Endothelial cell of umbilical vein (primary cell): ENCODE measurements at regions not wholly inside any gene's neighbourhood (a gene's known extent, or its start where the extent isn't known, plus 50 kb on each side); places are given as distances from the start of the nearest gene placed in this dataset.

Experiments used
- BruUV-seq: library from RNA; stranded (reverse); fragments of 400-500 nt; replicated peaks from 2 replicates; lab custom pipeline; 2021; lab: Mats Ljungman, UMichigan
- CTCF ChIA-PET: fragments of 300-600, 350-600 bp; sonication (Branson Sonifier 250); formaldehyde crosslinking; loops from one replicate; lab custom pipeline; 2021; ENCODE audit warnings: antibody characterized with exemption, inconsistent platforms; lab: Charles Lee
- POLR2A ChIA-PET: fragments of 300-600, 350-600 bp; sonication (Branson Sonifier 250); formaldehyde crosslinking; loops from one replicate; lab custom pipeline; 2021; ENCODE audit warnings: antibody characterized with exemption, inconsistent platforms; lab: Charles Lee
- DNase-seq: peaks from one replicate; pipeline ENCODE4 v3.0.0-alpha.2; 2011; ENCODE audit warnings: low read depth, low spot score
- FAIRE-seq: peaks from 2 replicates; lab custom pipeline; 2011; peaks lifted over from hg19 to GRCh38; lab: Jason Lieb, UNC
- H2AFZ ChIP-seq: 2 replicates; pipeline ENCODE4 v1.6.0; 2012; ENCODE audit warnings: low read depth, low read length, control low read depth, inconsistent platforms
- H3K27ac ChIP-seq: 2 replicates; pipeline ENCODE4 v1.5.1; 2011; ENCODE audit warnings: low read depth, mild to moderate bottlenecking, control low read depth, low read length, moderate library complexity; ENCODE audit not compliant: insufficient read depth
- H3K27me3 ChIP-seq, 2 experiments: 2 replicates each; pipeline versions ENCODE4 v1.6.0 to v1.6.1; 2011; ENCODE audit warnings: low read length in 2 of 2, mixed read lengths in 1 of 2; ENCODE audit not compliant: control insufficient read depth in 2 of 2, insufficient read depth in 2 of 2
- H3K36me3 ChIP-seq, 2 experiments: 2 replicates in 1 of 2; 3 replicates in 1 of 2; pipeline ENCODE4 v1.5.1; 2011; ENCODE audit warnings: low read length in 2 of 2, mild to moderate bottlenecking in 1 of 2, moderate library complexity in 1 of 2; ENCODE audit not compliant: control insufficient read depth in 2 of 2, insufficient read depth in 2 of 2; ENCODE audit errors: extremely low read depth in 1 of 2
- H3K4me1 ChIP-seq: 3 replicates; pipeline ENCODE4 v1.5.1; 2011; ENCODE audit warnings: mild to moderate bottlenecking, low read length; ENCODE audit not compliant: control insufficient read depth, insufficient read depth; ENCODE audit errors: extremely low read depth
- H3K4me2 ChIP-seq: 2 replicates; pipeline ENCODE4 v1.6.1; 2011; ENCODE audit warnings: low read length, control low read depth, mixed read lengths; ENCODE audit not compliant: insufficient read depth
- H3K4me3 ChIP-seq, 3 experiments: fragments of 200-600 bp in 1 of 3; sonication (generic), shearing (Covaris generic) in 1 of 3; replicated peaks in 1 of 3; 2 replicates each; pipeline ENCODE4 v1.5.1; 2011 to 2016; ENCODE audit warnings: control low read depth in 3 of 3, low read length in 3 of 3, mild to moderate bottlenecking in 2 of 3, inconsistent platforms in 1 of 3, low read depth in 1 of 3, moderate library complexity in 1 of 3; ENCODE audit not compliant: insufficient read depth in 1 of 3
- H3K79me2 ChIP-seq: 2 replicates; pipeline ENCODE4 v1.6.0; 2012; ENCODE audit warnings: low read length, inconsistent platforms; ENCODE audit not compliant: control insufficient read depth, insufficient read depth
- H3K9ac ChIP-seq: replicated peaks from 2 replicates; pipeline ENCODE3; 2011; ENCODE audit warnings: low read length, control low read depth; ENCODE audit not compliant: insufficient read depth; ENCODE audit errors: extremely low read depth
- H3K9me1 ChIP-seq: replicated peaks from 3 replicates; pipeline ENCODE4 v1.6.0; 2011; ENCODE audit warnings: mild to moderate bottlenecking, low read length; ENCODE audit not compliant: control insufficient read depth, insufficient read depth; ENCODE audit errors: extremely low read depth
- H3K9me3 ChIP-seq: replicated peaks from 2 replicates; pipeline ENCODE4 v1.5.1; 2012; ENCODE audit warnings: low read length, inconsistent platforms; ENCODE audit not compliant: control insufficient read depth, insufficient read depth
- H4K20me1 ChIP-seq: replicated peaks from 2 replicates; pipeline ENCODE3; 2011; ENCODE audit warnings: mild to moderate bottlenecking, low read length; ENCODE audit not compliant: control insufficient read depth, insufficient read depth; ENCODE audit errors: extremely low read depth
- FOS ChIP-seq: IDR thresholded peaks from 2 replicates; pipeline ENCODE4 v1.6.1; 2011; ENCODE audit warnings: mild to moderate bottlenecking, low read length, moderate library complexity, borderline replicate concordance; ENCODE audit not compliant: insufficient read depth
- JUN ChIP-seq: IDR thresholded peaks from 2 replicates; pipeline ENCODE4 v1.6.1; 2011; ENCODE audit warnings: borderline replicate concordance, low read depth; ENCODE audit not compliant: insufficient read length, insufficient read depth
- MYC ChIP-seq: IDR thresholded peaks from one replicate; pipeline ENCODE4 v1.6.1; 2011; ENCODE audit warnings: mild to moderate bottlenecking, low read depth, low read length
- POLR2AphosphoS5 ChIP-seq: IDR thresholded peaks from 2 replicates; pipeline ENCODE4 v1.6.1; 2012; ENCODE audit warnings: low read depth, mild to moderate bottlenecking, control low read depth, low read length, moderate library complexity; ENCODE audit not compliant: insufficient read depth
- dilution Hi-C: fragments of 300-500 bp; cut with MboI; formaldehyde crosslinking; loops from one replicate; pipeline ENCODE4 v1.15.0; 2019; ENCODE audit warnings: low sequenced_read_pairs; ENCODE audit not compliant: extremely low pct_ligation_motif_present
- intact Hi-C: fragments of 100-400 bp; cut with micrococcal nuclease; formaldehyde crosslinking; loops from one replicate; pipeline ENCODE4 v1.10.0; 2022
- TF ChIP-seq, protein P1 (sequence below), 2 donors: IDR thresholded peaks; 1 replicate in 1 of 2; 2 replicates in 1 of 2; pipeline ENCODE4 v1.5.1; 2011; ENCODE audit warnings: low read length in 2 of 2, mild to moderate bottlenecking in 2 of 2, moderate library complexity in 2 of 2, control low read depth in 1 of 2, inconsistent platforms in 1 of 2, low read depth in 1 of 2; ENCODE audit not compliant: insufficient read depth in 1 of 2; ENCODE audit errors: extremely low read depth in 1 of 2

DNA sequence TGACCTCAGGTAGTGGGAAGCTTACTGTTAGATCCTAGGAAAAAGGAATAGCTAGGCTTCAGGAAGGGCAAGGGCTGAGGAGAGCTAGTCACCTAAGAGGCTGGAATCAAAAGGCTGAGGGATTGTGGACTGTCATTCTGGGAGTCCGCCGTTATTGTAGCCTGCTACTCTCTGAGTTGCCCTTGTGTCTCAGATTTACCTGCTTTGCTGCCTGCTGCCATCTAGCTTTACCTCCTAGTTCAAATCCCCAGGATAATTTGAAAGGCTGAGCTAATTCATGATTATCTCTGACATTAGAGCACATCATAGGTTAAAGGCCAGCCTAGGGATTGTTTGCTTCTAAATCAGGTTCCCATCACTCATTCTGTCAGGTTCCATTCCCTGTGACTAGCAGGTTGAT is 120.2 kb downstream of the FHIP1A start:
- Histone ChIP-seq H3K4me3 (no peak overlapping the region), H3K27me3 (peaks cover 0 to 2% of the 10 kb centered on the region in 2 experiments), H3K4me2 (no peak overlapping the region), H2AFZ (no peak overlapping the region), H3K9me3 (no peaks in the 10 kb centered on the region), H3K36me3 (no peaks in the 10 kb centered on the region), H3K9ac (no peak overlapping the region), H3K79me2 (no peaks in the 10 kb centered on the region), H4K20me1 (no peaks in the 10 kb centered on the region), H3K27ac (no peak overlapping the region), H3K4me1 (no peaks in the 10 kb centered on the region), H3K9me1 (no peaks in the 10 kb centered on the region)
- FAIRE-seq (no peak), DNase-seq (no peak)
- no peak for TF ChIP-seq MYC
- no peak for TF ChIP-seq POLR2AphosphoS5
- TF ChIP-seq FOS, result no peak
- CTCF ChIA-PET, result interaction anchor here (1.4 to 2.1 kb wide), 3 partner anchors 12 to 78 kb away, joined by 3 to 6 read pairs (median 3); no protein-coding TSS in a partner anchor
- POLR2A ChIA-PET, result no interaction called here
- no TSS peak for BruUV-seq
- intact Hi-C loops, result no loop called here
- dilution Hi-C loops, result no loop called here

DNA sequence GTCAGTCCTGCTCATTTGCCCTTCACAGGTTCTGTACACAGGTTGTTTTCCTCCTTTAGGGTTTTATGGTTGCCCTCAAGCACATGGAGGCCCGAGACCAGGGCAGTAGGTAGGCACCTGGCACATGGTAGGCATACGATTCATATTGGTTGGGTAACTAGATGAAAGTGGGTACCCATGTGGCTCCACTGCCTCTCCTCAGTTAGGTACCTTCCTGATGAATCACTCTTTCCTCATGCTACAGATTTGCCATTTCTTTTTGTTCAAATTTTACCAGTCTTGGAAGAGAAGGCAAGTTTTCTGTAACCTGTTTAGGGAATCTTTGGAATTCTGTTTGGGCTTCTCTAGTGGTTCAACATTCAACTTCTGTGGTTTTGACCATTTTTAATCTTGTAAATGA is 121.3 kb downstream of the FHIP1A start:
- no peak for FAIRE-seq
- dilution Hi-C loops, result no loop called here
- POLR2A ChIA-PET, result no interaction called here
- Histone ChIP-seq H3K36me3 (no peaks in the 10 kb centered on the region), H3K9me1 (no peaks in the 10 kb centered on the region), H2AFZ (no peak overlapping the region), H3K27me3 (peaks cover 0 to 2% of the 10 kb centered on the region in 2 experiments), H3K79me2 (no peaks in the 10 kb centered on the region), H3K4me1 (no peaks in the 10 kb centered on the region), H3K9ac (no peak overlapping the region), H3K9me3 (no peaks in the 10 kb centered on the region), H3K27ac (no peak overlapping the region), H3K4me3 (no peak overlapping the region), H4K20me1 (no peaks in the 10 kb centered on the region), H3K4me2 (no peak overlapping the region)
- CTCF ChIA-PET, result interaction anchor here (1.0 kb wide), 3 partner anchors 10 to 253 kb away, joined by 3 to 6 read pairs (median 3); partner anchors contain the start of gene PRSS48
- intact Hi-C loops, result no loop called here
- no TSS peak for BruUV-seq
- TF ChIP-seq, protein P1, sequence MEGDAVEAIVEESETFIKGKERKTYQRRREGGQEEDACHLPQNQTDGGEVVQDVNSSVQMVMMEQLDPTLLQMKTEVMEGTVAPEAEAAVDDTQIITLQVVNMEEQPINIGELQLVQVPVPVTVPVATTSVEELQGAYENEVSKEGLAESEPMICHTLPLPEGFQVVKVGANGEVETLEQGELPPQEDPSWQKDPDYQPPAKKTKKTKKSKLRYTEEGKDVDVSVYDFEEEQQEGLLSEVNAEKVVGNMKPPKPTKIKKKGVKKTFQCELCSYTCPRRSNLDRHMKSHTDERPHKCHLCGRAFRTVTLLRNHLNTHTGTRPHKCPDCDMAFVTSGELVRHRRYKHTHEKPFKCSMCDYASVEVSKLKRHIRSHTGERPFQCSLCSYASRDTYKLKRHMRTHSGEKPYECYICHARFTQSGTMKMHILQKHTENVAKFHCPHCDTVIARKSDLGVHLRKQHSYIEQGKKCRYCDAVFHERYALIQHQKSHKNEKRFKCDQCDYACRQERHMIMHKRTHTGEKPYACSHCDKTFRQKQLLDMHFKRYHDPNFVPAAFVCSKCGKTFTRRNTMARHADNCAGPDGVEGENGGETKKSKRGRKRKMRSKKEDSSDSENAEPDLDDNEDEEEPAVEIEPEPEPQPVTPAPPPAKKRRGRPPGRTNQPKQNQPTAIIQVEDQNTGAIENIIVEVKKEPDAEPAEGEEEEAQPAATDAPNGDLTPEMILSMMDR (IDR thresholded peaks at IDR 0.05; ENCODE audit: extremely low read depth in 1 of 2, insufficient read depth in 1 of 2, low read depth in 1 of 2, low read length in 2 of 2), result no peak
- no peak for TF ChIP-seq JUN
- DNase-seq, result no peak
